H9 (cell line): ENCODE measurements at regions not wholly inside any gene's neighbourhood (a gene's known extent, or its start where the extent isn't known, plus 50 kb on each side); places are given as distances from the start of the nearest gene placed in this dataset.
"Not testable (repeated sequence)": the region's sequence is repeated elsewhere in the genome, so short reads cannot be mapped to it uniquely, and the experiment has no call there.

ENCODE experiments used
- DNase-seq: peaks from one replicate; pipeline ENCODE4 v3.0.0-alpha.2; 2017
- H2AFZ ChIP-seq: one replicate; pipeline ENCODE4 v1.6.1; 2013; ENCODE audit warnings: mild to moderate bottlenecking, low read length, control low read depth, moderate library complexity
- H2AK5ac ChIP-seq: 2 replicates; pipeline ENCODE4 v1.6.1; 2013; ENCODE audit warnings: low read length, control low read depth, mixed read lengths; ENCODE audit not compliant: insufficient read length
- H2BK120ac ChIP-seq: one replicate; pipeline ENCODE4 v1.6.1; 2013; ENCODE audit warnings: low read depth, mild to moderate bottlenecking, low read length, control low read depth, inconsistent platforms; ENCODE audit not compliant: poor library complexity, severe bottlenecking
- H2BK12ac ChIP-seq: 2 replicates; pipeline ENCODE4 v1.6.1; 2013; ENCODE audit warnings: low read length, control low read depth, mixed read lengths, low read depth; ENCODE audit not compliant: insufficient read length
- H2BK15ac ChIP-seq: 2 replicates; pipeline ENCODE4 v1.6.1; 2013; ENCODE audit warnings: low read depth, low read length, control low read depth
- H2BK20ac ChIP-seq: one replicate; pipeline ENCODE4 v1.6.1; 2013; ENCODE audit warnings: low read depth, mild to moderate bottlenecking, low read length, control low read depth, inconsistent platforms; ENCODE audit not compliant: poor library complexity, severe bottlenecking
- H2BK5ac ChIP-seq: 2 replicates; pipeline ENCODE4 v1.6.1; 2013; ENCODE audit warnings: low read length, control low read depth, mixed read lengths; ENCODE audit not compliant: insufficient read length
- H3K14ac ChIP-seq: 2 replicates; pipeline ENCODE4 v1.6.1; 2013; ENCODE audit warnings: low read length, control low read depth; ENCODE audit not compliant: insufficient read depth
- H3K18ac ChIP-seq: 2 replicates; pipeline ENCODE4 v1.6.1; 2013; ENCODE audit warnings: low read depth, mild to moderate bottlenecking, mixed read lengths, low read length, control low read depth; ENCODE audit not compliant: insufficient read length
- H3K23ac ChIP-seq: 2 replicates; pipeline ENCODE4 v1.6.1; 2013; ENCODE audit warnings: low read length, control low read depth, mixed read lengths, low read depth; ENCODE audit not compliant: insufficient read length
- H3K23me2 ChIP-seq: 2 replicates; pipeline ENCODE4 v1.6.1; 2013; ENCODE audit warnings: low read depth, mild to moderate bottlenecking, mixed read lengths, low read length, control low read depth; ENCODE audit not compliant: insufficient read length, poor library complexity, severe bottlenecking
- H3K27ac ChIP-seq: 2 replicates; pipeline ENCODE4 v1.5.1; 2013; ENCODE audit warnings: low read length, control low read depth, mixed read lengths, low read depth; ENCODE audit not compliant: insufficient read length
- H3K27me3 ChIP-seq: 2 replicates; pipeline ENCODE4 v1.6.1; 2013; ENCODE audit warnings: low read length, control low read depth, inconsistent platforms; ENCODE audit not compliant: insufficient read depth
- H3K4ac ChIP-seq: 2 replicates; pipeline ENCODE4 v1.6.1; 2013; ENCODE audit warnings: low read depth, mild to moderate bottlenecking, control low read depth, inconsistent platforms, low read length, moderate library complexity
- H3K4me1 ChIP-seq: 2 replicates; pipeline ENCODE4 v1.6.1; 2013; ENCODE audit warnings: low read length, control low read depth, inconsistent platforms; ENCODE audit not compliant: insufficient read depth
- H3K4me2 ChIP-seq: 2 replicates; pipeline ENCODE4 v1.6.1; 2013; ENCODE audit warnings: low read length, control low read depth, mixed read lengths; ENCODE audit not compliant: insufficient read length, insufficient read depth
- H3K56ac ChIP-seq: 2 replicates; pipeline ENCODE4 v1.6.1; 2013; ENCODE audit warnings: low read depth, mild to moderate bottlenecking, mixed read lengths, low read length, control low read depth; ENCODE audit not compliant: insufficient read length
- H3K79me1 ChIP-seq: 2 replicates; pipeline ENCODE4 v1.6.1; 2013; ENCODE audit warnings: low read depth, mild to moderate bottlenecking, moderate library complexity, low read length, control low read depth, inconsistent platforms; ENCODE audit not compliant: insufficient read depth, poor library complexity, severe bottlenecking
- H3K79me2 ChIP-seq: 2 replicates; pipeline ENCODE4 v1.6.1; 2013; ENCODE audit warnings: low read length, control low read depth, inconsistent platforms; ENCODE audit not compliant: insufficient read depth
- H3K9ac ChIP-seq: 2 replicates; pipeline ENCODE4 v1.6.1; 2013; ENCODE audit warnings: low read length, control low read depth, mixed read lengths; ENCODE audit not compliant: insufficient read length; ENCODE audit errors: extremely low read depth
- H3K9me3 ChIP-seq: one replicate; pipeline ENCODE4 v1.6.1; 2013; ENCODE audit warnings: low read depth, low read length, inconsistent platforms; ENCODE audit not compliant: control insufficient read depth
- H3T11ph ChIP-seq: one replicate; pipeline ENCODE4 v1.6.1; 2013; ENCODE audit warnings: mild to moderate bottlenecking, low read length, control low read depth, inconsistent platforms
- H4K20me1 ChIP-seq: one replicate; pipeline ENCODE4 v1.6.1; 2013; ENCODE audit not compliant: control insufficient read depth, insufficient read length, insufficient read depth
- H4K5ac ChIP-seq: 2 replicates; pipeline ENCODE4 v1.6.1; 2013; ENCODE audit warnings: low read depth, mild to moderate bottlenecking, mixed read lengths, low read length, control low read depth; ENCODE audit not compliant: insufficient read length
- H4K8ac ChIP-seq: replicated peaks from 2 replicates; pipeline ENCODE4 v1.6.1; 2013; ENCODE audit warnings: low read length, control low read depth, mixed read lengths, low read depth; ENCODE audit not compliant: insufficient read length
- H4K91ac ChIP-seq: 2 replicates; pipeline ENCODE4 v1.6.1; 2013; ENCODE audit warnings: low read depth, mild to moderate bottlenecking, moderate library complexity, mixed read lengths, low read length, control low read depth; ENCODE audit not compliant: insufficient read length
- H3K27ac Mint-ChIP-seq, 3 experiments: 2 replicates in 2 of 3; 3 replicates in 1 of 3; pipeline ENCODE4 v1.8.0; 2020 to 2021; ENCODE audit warnings: mixed read lengths in 3 of 3, mild to moderate bottlenecking in 1 of 3, moderate library complexity in 1 of 3
- H3K27me3 Mint-ChIP-seq: 2 replicates; pipeline ENCODE4 v1.8.0; 2021; ENCODE audit warnings: low read depth, mild to moderate bottlenecking, moderate library complexity, mixed read lengths
- H3K36me3 Mint-ChIP-seq, 3 experiments: 2 replicates in 2 of 3; 3 replicates in 1 of 3; pipeline ENCODE4 v1.8.0; 2020 to 2021; ENCODE audit warnings: low read depth in 3 of 3, mixed read lengths in 3 of 3; ENCODE audit not compliant: insufficient read depth in 1 of 3
- H3K4me1 Mint-ChIP-seq, 2 experiments: 2 replicates each; pipeline ENCODE4 v1.8.0; 2020; ENCODE audit warnings: mixed read lengths in 2 of 2
- H3K4me3 Mint-ChIP-seq, 2 experiments: 2 replicates in 1 of 2; 3 replicates in 1 of 2; pipeline ENCODE4 v1.8.0; 2020 to 2021; ENCODE audit warnings: mild to moderate bottlenecking in 2 of 2, mixed read lengths in 2 of 2, moderate library complexity in 1 of 2
- H3K9me3 Mint-ChIP-seq, 2 experiments: 2 replicates in 1 of 2; 3 replicates in 1 of 2; pipeline ENCODE4 v1.8.0; 2020; ENCODE audit warnings: mild to moderate bottlenecking in 2 of 2, mixed read lengths in 2 of 2, moderate library complexity in 1 of 2
- WGBS: extraction: QIAGEN DNeasy Blood & Tissue Kit; methylation state at CpG from one replicate; pipeline ENCODE4 v1.1.7; 2013; ENCODE audit warnings: missing lambda C conversion rate, low lambda C conversion rate, mixed read lengths; ENCODE audit not compliant: insufficient read length; ENCODE audit errors: extremely low coverage; 5-methylcytosine and 5-hydroxymethylcytosine counted together

GRCh38 chr20:1730981-1731711, 73.6 kb upstream of the SIRPG start:
- no CpG with 5 or more reads among the region's 8 CpGs for WGBS
- H3K56ac ChIP-seq, H3K9ac ChIP-seq, H3K9me3 Mint-ChIP-seq, H4K91ac ChIP-seq, H4K5ac ChIP-seq, H3K27ac ChIP-seq, H3K9me3 ChIP-seq, H2BK15ac ChIP-seq, H2BK5ac ChIP-seq, H4K8ac ChIP-seq, H3K27me3 ChIP-seq, H3K4me3 Mint-ChIP-seq, H3K23me2 ChIP-seq, H3K36me3 Mint-ChIP-seq, H2AK5ac ChIP-seq, H3K79me1 ChIP-seq, H2AFZ ChIP-seq, H3K14ac ChIP-seq, H2BK12ac ChIP-seq, H3K79me2 ChIP-seq, H3K23ac ChIP-seq, H3K4me2 ChIP-seq, DNase-seq, H3K4ac ChIP-seq, H3T11ph ChIP-seq, H3K4me1 ChIP-seq, H2BK20ac ChIP-seq, H3K18ac ChIP-seq, H4K20me1 ChIP-seq, H2BK120ac ChIP-seq, H3K27ac Mint-ChIP-seq: not testable (repeated sequence)
- H3K4me1 Mint-ChIP-seq, result peaks cover 7 to 15% of the 10 kb centered on the region in 2 experiments
- H3K27me3 Mint-ChIP-seq, result peaks cover 32% of the 10 kb centered on the region

DNA sequence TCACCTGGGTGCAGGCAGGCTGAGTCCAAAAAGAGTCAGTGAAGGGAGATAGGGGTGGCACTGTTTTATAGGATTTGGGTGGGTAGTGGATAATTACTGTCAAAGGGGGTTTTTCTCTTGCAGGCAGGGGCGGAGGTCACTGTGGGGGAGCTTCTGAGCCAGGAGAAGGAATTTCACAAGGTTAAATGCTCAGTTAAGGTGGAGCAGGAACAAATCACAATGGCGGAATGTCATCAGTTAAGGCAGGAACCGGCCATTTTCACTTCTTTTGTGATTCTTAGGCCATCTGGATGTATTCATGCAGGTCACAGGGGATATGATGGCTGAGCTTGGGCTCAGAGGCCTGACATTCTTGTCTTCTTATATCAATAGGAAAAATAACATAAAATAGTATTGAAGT, 69.7 kb upstream of the SIRPG start:
- H2AFZ ChIP-seq, H3K79me1 ChIP-seq, H3K36me3 Mint-ChIP-seq, H3K23ac ChIP-seq, H3K56ac ChIP-seq, H4K20me1 ChIP-seq, H3K9me3 ChIP-seq, DNase-seq, H3K27ac Mint-ChIP-seq, H2BK20ac ChIP-seq, H2BK120ac ChIP-seq, H3K27me3 ChIP-seq, H3K23me2 ChIP-seq, H3K18ac ChIP-seq, H3K9ac ChIP-seq, H3K4me3 Mint-ChIP-seq, H4K8ac ChIP-seq, H3K4me1 ChIP-seq, H3T11ph ChIP-seq, H3K27ac ChIP-seq, H2BK15ac ChIP-seq, H3K79me2 ChIP-seq, H2AK5ac ChIP-seq, H3K9me3 Mint-ChIP-seq, H4K5ac ChIP-seq, H3K14ac ChIP-seq, H3K4ac ChIP-seq, H4K91ac ChIP-seq, H3K4me2 ChIP-seq, H2BK12ac ChIP-seq, H2BK5ac ChIP-seq: not testable (repeated sequence)
- H3K4me1 Mint-ChIP-seq, result peaks cover 16 to 23% of the 10 kb centered on the region in 2 experiments
- no CpG with 5 or more reads among the region's 3 CpGs for WGBS
- peaks cover 52% of the 10 kb centered on the region for H3K27me3 Mint-ChIP-seq
